ENCODE measurements at regions not wholly inside any gene's neighbourhood (a gene's known extent, or its start where the extent isn't known, plus 50 kb on each side); places are given as distances from the start of the nearest gene placed in this dataset.
"Not testable (repeated sequence)": the region's sequence is repeated elsewhere in the genome, so short reads cannot be mapped to it uniquely, and the experiment has no call there.

- TF ChIP-seq CTCF (IDR thresholded peaks at IDR 0.05; ENCODE audit: poor library complexity); EZH2 (IDR thresholded peaks at IDR 0.05; ENCODE audit: borderline replicate concordance): not testable (repeated sequence)
These were observed 70.6 kb downstream of the DLEU7 start for GRCh38 chr13:50772881-50773280.

Data from hepatocyte (in vitro differentiated cells).